ENCODE measurements at regions not wholly inside any gene's neighbourhood (a gene's known extent, or its start where the extent isn't known, plus 50 kb on each side); places are given as distances from the start of the nearest gene placed in this dataset.

GRCh38 chr7:22066522-22066921, 120.8 kb upstream of the CDCA7L start:
- 90% methylated on average over 1 of the region's 7 CpGs for WGBS (ENCODE audit: insufficient coverage, low lambda C conversion rate)
- Histone ChIP-seq H3K9me3 (ENCODE audit: control insufficient read depth, low read depth, low read length) (no peaks in the 10 kb centered on the region), H3K4me1 (ENCODE audit: control insufficient read depth, insufficient read depth, low read length) (no peaks in the 10 kb centered on the region), H3K4me3 (ENCODE audit: low read length) (no peak overlapping the region), H3K27me3 (ENCODE audit: control insufficient read depth, insufficient read depth, low read length) (peaks cover 4% of the 10 kb centered on the region), H3K27ac (ENCODE audit: low read length) (no peak overlapping the region), H3K36me3 (ENCODE audit: control insufficient read depth, insufficient read depth, low read length) (no peaks in the 10 kb centered on the region)
- DNase-seq, result no peak

- no peak for DNase-seq
- H3K27me3 ChIP-seq (ENCODE audit: control insufficient read depth, insufficient read depth, low read length), result peaks cover 4% of the 10 kb centered on the region
- H3K36me3 ChIP-seq (ENCODE audit: control insufficient read depth, insufficient read depth, low read length), result no peaks in the 10 kb centered on the region
- H3K9me3 ChIP-seq (ENCODE audit: control insufficient read depth, low read depth, low read length), result no peaks in the 10 kb centered on the region
- H3K4me3 ChIP-seq (ENCODE audit: low read length), result no peak overlapping the region
- no peak overlapping the region for H3K27ac ChIP-seq (ENCODE audit: low read length)
- no peaks in the 10 kb centered on the region for H3K4me1 ChIP-seq (ENCODE audit: control insufficient read depth, insufficient read depth, low read length)
- 90% methylated on average over 2 of the region's 2 CpGs for WGBS (ENCODE audit: insufficient coverage, low lambda C conversion rate)
Observed at GRCh38 chr7:22064816-22065215, 119.1 kb upstream of the CDCA7L start.

- Histone ChIP-seq H3K4me3 (ENCODE audit: low read length) (no peak overlapping the region), H3K4me1 (ENCODE audit: control insufficient read depth, insufficient read depth, low read length) (no peaks in the 10 kb centered on the region), H3K27ac (ENCODE audit: low read length) (no peak overlapping the region), H3K27me3 (ENCODE audit: control insufficient read depth, insufficient read depth, low read length) (peaks cover 2% of the 10 kb centered on the region), H3K9me3 (ENCODE audit: control insufficient read depth, low read depth, low read length) (no peaks in the 10 kb centered on the region), H3K36me3 (ENCODE audit: control insufficient read depth, insufficient read depth, low read length) (no peaks in the 10 kb centered on the region)
- no peak for DNase-seq
- WGBS (ENCODE audit: insufficient coverage, low lambda C conversion rate), result 80% methylated on average over 1 of the region's 2 CpGs
Observed at GRCh38 chr7:22061775-22062174, 116.1 kb upstream of the CDCA7L start.

GRCh38 chr7:22060863-22061262, 115.2 kb upstream of the CDCA7L start:
- Histone ChIP-seq H3K27ac (ENCODE audit: low read length) (no peak overlapping the region), H3K27me3 (ENCODE audit: control insufficient read depth, insufficient read depth, low read length) (no peaks in the 10 kb centered on the region), H3K4me3 (ENCODE audit: low read length) (no peak overlapping the region), H3K4me1 (ENCODE audit: control insufficient read depth, insufficient read depth, low read length) (no peaks in the 10 kb centered on the region), H3K9me3 (ENCODE audit: control insufficient read depth, low read depth, low read length) (no peaks in the 10 kb centered on the region), H3K36me3 (ENCODE audit: control insufficient read depth, insufficient read depth, low read length) (no peaks in the 10 kb centered on the region)
- 60% methylated on average over 2 of the region's 3 CpGs for WGBS (ENCODE audit: insufficient coverage, low lambda C conversion rate)
- DNase-seq, result no peak

- no peaks in the 10 kb centered on the region for H3K9me3 ChIP-seq (ENCODE audit: control insufficient read depth, low read depth, low read length)
- 80% methylated on average over 1 of the region's 1 CpG for WGBS (ENCODE audit: insufficient coverage, low lambda C conversion rate)
- H3K27ac ChIP-seq (ENCODE audit: low read length), result no peak overlapping the region
- no peak for DNase-seq
- no peaks in the 10 kb centered on the region for H3K4me1 ChIP-seq (ENCODE audit: control insufficient read depth, insufficient read depth, low read length)
- H3K27me3 ChIP-seq (ENCODE audit: control insufficient read depth, insufficient read depth, low read length), result no peaks in the 10 kb centered on the region
- H3K4me3 ChIP-seq (ENCODE audit: low read length), result no peak overlapping the region
- no peaks in the 10 kb centered on the region for H3K36me3 ChIP-seq (ENCODE audit: control insufficient read depth, insufficient read depth, low read length)
Observed at GRCh38 chr7:22060197-22060596, 114.5 kb upstream of the CDCA7L start.

- WGBS (ENCODE audit: insufficient coverage, low lambda C conversion rate), result no CpG with 5 or more reads among the region's 6 CpGs
- H3K4me3 ChIP-seq (ENCODE audit: low read length), result no peak overlapping the region
- H3K36me3 ChIP-seq (ENCODE audit: control insufficient read depth, insufficient read depth, low read length), result no peaks in the 10 kb centered on the region
- H3K4me1 ChIP-seq (ENCODE audit: control insufficient read depth, insufficient read depth, low read length), result no peaks in the 10 kb centered on the region
- no peaks in the 10 kb centered on the region for H3K9me3 ChIP-seq (ENCODE audit: control insufficient read depth, low read depth, low read length)
- H3K27me3 ChIP-seq (ENCODE audit: control insufficient read depth, insufficient read depth, low read length), result no peaks in the 10 kb centered on the region
- DNase-seq, result no peak
- H3K27ac ChIP-seq (ENCODE audit: low read length), result no peak overlapping the region
Observed at GRCh38 chr7:22055226-22055625, 109.5 kb upstream of the CDCA7L start.

GRCh38 chr7:22052674-22053365, 107.1 kb upstream of the CDCA7L start:
- H3K4me3 ChIP-seq (ENCODE audit: low read length), result no peak overlapping the region
- no peak for DNase-seq
- no peaks in the 10 kb centered on the region for H3K4me1 ChIP-seq (ENCODE audit: control insufficient read depth, insufficient read depth, low read length)
- no peaks in the 10 kb centered on the region for H3K27me3 ChIP-seq (ENCODE audit: control insufficient read depth, insufficient read depth, low read length)
- H3K36me3 ChIP-seq (ENCODE audit: control insufficient read depth, insufficient read depth, low read length), result no peaks in the 10 kb centered on the region
- no peaks in the 10 kb centered on the region for H3K9me3 ChIP-seq (ENCODE audit: control insufficient read depth, low read depth, low read length)
- no CpG with 5 or more reads among the region's 9 CpGs for WGBS (ENCODE audit: insufficient coverage, low lambda C conversion rate)
- no peak overlapping the region for H3K27ac ChIP-seq (ENCODE audit: low read length)

- no peaks in the 10 kb centered on the region for H3K9me3 ChIP-seq (ENCODE audit: control insufficient read depth, low read depth, low read length)
- H3K36me3 ChIP-seq (ENCODE audit: control insufficient read depth, insufficient read depth, low read length), result no peaks in the 10 kb centered on the region
- H3K4me1 ChIP-seq (ENCODE audit: control insufficient read depth, insufficient read depth, low read length), result no peaks in the 10 kb centered on the region
- no peak overlapping the region for H3K4me3 ChIP-seq (ENCODE audit: low read length)
- 80% methylated on average over 1 of the region's 14 CpGs for WGBS (ENCODE audit: insufficient coverage, low lambda C conversion rate)
- no peak overlapping the region for H3K27ac ChIP-seq (ENCODE audit: low read length)
- H3K27me3 ChIP-seq (ENCODE audit: control insufficient read depth, insufficient read depth, low read length), result no peaks in the 10 kb centered on the region
- no peak for DNase-seq
Observed at GRCh38 chr7:22051886-22052673, 106.4 kb upstream of the CDCA7L start.

GRCh38 chr7:22049766-22050500, 104.2 kb upstream of the CDCA7L start:
- Histone ChIP-seq H3K4me3 (ENCODE audit: low read length) (no peak overlapping the region), H3K27me3 (ENCODE audit: control insufficient read depth, insufficient read depth, low read length) (no peaks in the 10 kb centered on the region), H3K27ac (ENCODE audit: low read length) (no peak overlapping the region), H3K9me3 (ENCODE audit: control insufficient read depth, low read depth, low read length) (no peaks in the 10 kb centered on the region), H3K36me3 (ENCODE audit: control insufficient read depth, insufficient read depth, low read length) (no peaks in the 10 kb centered on the region), H3K4me1 (ENCODE audit: control insufficient read depth, insufficient read depth, low read length) (no peaks in the 10 kb centered on the region)
- WGBS (ENCODE audit: insufficient coverage, low lambda C conversion rate), result 100% methylated on average over 1 of the region's 17 CpGs
- no peak for DNase-seq

GRCh38 chr7:22043367-22043766, 97.7 kb upstream of the CDCA7L start:
- H3K9me3 ChIP-seq (ENCODE audit: control insufficient read depth, low read depth, low read length), result no peaks in the 10 kb centered on the region
- no peak overlapping the region for H3K27ac ChIP-seq (ENCODE audit: low read length)
- H3K4me1 ChIP-seq (ENCODE audit: control insufficient read depth, insufficient read depth, low read length), result no peaks in the 10 kb centered on the region
- H3K27me3 ChIP-seq (ENCODE audit: control insufficient read depth, insufficient read depth, low read length), result no peaks in the 10 kb centered on the region
- no peak overlapping the region for H3K4me3 ChIP-seq (ENCODE audit: low read length)
- no peaks in the 10 kb centered on the region for H3K36me3 ChIP-seq (ENCODE audit: control insufficient read depth, insufficient read depth, low read length)
- no CpG with 5 or more reads among the region's 5 CpGs for WGBS (ENCODE audit: insufficient coverage, low lambda C conversion rate)
- DNase-seq, result no peak

All from large intestine (tissue), 3 donors.